ENCODE measurements at regions not wholly inside any gene's neighbourhood (a gene's known extent, or its start where the extent isn't known, plus 50 kb on each side); places are given as distances from the start of the nearest gene placed in this dataset.

DNA sequence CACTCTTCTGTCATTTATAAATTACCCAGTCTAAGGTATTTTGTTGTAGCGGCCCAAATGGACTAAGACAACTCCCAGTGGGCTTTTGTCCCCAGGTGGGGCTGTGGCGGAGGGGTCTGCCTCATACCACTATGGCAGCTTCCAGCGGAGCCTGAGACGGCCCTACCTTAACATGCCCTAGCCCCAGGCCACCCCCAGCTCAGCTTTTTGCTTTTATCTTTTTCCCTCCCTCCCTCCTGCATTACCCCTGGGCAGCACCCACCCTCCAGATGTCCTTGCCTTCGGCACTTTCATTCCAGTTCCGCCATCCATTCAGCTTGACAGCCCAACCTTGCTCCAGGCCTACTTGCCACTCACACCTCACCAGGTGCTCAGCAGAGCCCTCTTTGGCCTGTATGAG is 307.3 kb downstream of the PTPRU start:
- no peak overlapping the region for H3K4me3 ChIP-seq (ENCODE audit: low read depth, low read length)

DNA sequence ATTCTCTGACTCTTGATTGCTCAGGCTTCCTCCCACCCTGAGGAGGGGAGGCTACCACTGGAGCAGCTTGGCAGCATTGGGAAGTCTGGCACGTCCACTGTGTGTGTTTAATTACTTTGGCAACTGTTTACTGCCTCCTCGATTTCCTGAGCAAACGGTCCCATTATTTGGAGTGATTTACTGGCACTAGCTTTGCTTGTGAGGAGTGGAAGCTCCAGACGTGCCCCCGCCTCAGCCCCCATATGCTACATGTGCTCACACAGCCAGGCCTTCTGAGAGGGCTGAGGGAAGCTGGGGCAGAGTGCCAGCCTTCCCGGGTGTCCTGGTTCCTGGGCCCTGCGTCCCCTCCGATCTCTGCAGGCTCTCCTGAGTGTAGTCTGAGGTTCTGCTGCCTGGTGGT is 306.2 kb downstream of the PTPRU start:
- no peak overlapping the region for H3K4me3 ChIP-seq (ENCODE audit: low read depth, low read length)

DNA sequence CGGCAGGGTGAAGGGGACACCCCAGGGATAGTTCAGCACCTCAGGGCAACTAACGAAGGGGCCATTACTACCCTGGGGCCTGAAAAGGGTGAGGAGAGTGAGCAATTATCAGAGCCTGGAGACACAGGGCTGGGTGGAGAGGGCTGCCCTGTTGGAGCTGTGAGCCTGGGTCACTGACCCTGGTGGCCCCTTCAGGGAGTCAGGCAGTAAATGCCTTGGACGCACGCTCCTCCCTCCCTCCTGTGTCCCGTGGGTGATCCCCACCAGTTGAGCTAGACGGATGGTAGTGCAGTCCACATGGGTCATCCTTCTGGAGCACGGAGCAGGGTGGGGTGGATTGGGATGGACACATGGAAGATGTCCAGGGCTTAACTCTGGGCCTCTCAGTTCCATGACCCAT is 305.3 kb downstream of the PTPRU start:
- no peak overlapping the region for H3K4me3 ChIP-seq (ENCODE audit: low read depth, low read length)

GRCh38 chr1:29540801-29541357 is 304.6 kb downstream of the PTPRU start:
- H3K4me3 ChIP-seq (ENCODE audit: low read depth, low read length) = no peak overlapping the region

- no peak overlapping the region for H3K4me3 ChIP-seq (ENCODE audit: low read depth, low read length)
Measured at GRCh38 chr1:29539971-29540370, 303.6 kb downstream of the PTPRU start.

- no peak overlapping the region for H3K4me3 ChIP-seq (ENCODE audit: low read depth, low read length)
Measured at GRCh38 chr1:29538586-29538985, 302.3 kb downstream of the PTPRU start.

GRCh38 chr1:29532751-29533150 is 296.4 kb downstream of the PTPRU start:
- H3K4me3 ChIP-seq (ENCODE audit: low read depth, low read length) = no peak overlapping the region

- no peak overlapping the region for H3K4me3 ChIP-seq (ENCODE audit: low read depth, low read length)
Measured at GRCh38 chr1:29532285-29532684, 296.0 kb downstream of the PTPRU start.

DNA sequence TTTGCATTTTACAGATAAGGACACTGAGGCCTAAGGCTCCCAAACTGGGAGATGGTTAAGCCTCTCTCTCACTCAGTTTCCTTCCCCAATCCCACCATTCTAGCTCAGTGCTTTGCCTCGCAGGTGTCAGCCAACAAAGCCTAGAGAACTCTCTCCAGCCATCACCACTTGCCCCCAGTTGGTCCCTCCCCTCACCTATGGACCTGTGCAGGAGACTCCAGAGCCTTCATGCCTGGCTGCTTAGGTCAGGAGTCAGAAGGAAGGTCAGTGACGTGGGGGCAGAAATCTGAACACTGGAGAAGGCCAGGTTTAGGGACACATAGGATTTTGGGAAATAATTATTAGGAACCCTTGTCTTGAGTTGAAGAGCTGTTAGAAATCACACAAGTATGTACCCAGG is 295.3 kb downstream of the PTPRU start:
- H3K4me3 ChIP-seq (ENCODE audit: low read depth, low read length) = no peak overlapping the region

DNA sequence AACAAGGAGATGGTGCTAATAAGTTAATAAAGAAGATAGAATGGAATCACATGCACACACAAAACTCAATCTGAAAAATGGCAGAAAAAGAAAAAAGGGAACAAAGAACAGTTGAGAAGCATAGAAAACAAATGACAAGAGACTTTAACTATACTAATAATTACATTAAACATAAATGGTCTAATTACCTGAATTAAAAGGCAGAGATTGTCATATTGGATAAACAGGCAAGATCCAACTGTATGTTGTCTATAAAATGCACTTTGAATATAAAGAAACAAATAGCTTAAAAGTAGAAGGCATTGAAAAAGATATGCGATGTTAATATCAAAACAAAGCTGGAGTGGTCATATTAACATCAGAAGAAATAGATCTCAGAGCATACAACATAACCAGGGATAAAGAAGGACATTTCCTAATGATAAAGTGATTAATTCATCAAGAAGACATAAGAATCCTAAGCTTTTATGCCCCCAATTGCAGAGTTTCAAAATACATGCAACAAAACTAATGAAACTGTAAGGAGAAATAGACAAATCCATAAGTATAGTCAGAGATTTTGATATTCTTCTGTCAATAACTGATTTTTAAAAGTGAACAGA is 293.5 kb downstream of the PTPRU start:
- H3K4me3 ChIP-seq (ENCODE audit: low read depth, low read length) = no peak overlapping the region

DNA sequence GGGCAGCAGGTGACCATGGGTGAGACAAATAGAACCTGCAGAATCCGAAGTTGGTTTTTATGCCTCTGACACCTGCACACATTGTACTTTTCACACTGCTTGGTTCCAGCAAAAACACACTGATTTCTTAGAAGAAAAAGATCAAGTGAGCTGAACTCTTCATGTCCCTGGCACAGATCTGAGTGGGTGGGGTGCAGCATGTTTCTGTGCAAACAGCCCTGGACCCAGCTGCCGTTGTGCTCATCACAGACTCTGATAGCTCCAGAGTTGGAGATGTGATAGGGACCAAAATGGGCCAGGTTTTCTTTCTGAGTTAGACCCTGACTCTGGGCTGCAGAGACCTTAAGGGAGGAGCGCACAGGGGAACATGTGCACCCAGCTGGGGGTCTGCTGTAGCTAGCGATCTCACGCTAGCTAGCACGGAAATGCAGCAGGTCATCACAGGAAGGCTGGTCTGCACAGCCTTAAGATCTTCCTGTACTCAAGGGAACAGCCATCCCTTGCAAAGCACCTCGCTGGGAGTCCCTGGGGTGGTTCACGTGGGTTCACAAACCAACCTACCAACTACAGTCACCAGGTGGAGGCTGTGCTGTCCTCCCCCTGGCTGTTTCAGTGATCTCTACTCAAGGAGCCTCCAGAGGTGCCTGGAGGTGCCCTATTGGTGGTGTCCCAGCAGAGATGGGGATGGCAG is 291.1 kb downstream of the PTPRU start:
- H3K4me3 ChIP-seq (ENCODE audit: low read depth, low read length) = no peak overlapping the region

DNA sequence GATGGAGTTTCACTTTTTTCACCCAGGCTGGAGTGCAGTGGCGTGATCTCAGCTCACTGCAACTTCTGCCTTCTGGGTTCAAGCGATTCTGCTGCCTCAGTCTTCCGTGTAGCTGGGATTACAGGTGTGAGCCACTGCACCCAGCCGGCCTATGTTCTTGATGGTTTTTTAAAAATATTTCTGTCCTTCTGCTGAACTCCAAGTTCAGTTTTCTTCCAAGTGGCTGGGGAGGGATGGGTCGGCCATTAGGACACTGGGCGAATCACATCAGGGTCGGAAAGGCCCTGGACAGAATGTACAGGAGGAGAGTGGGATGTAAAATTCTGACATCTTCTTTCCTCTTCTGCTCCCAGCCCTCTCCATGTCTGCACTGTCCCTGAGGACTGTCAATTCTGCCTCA is 289.6 kb downstream of the PTPRU start:
- no peak overlapping the region for H3K4me3 ChIP-seq (ENCODE audit: low read depth, low read length)

DNA sequence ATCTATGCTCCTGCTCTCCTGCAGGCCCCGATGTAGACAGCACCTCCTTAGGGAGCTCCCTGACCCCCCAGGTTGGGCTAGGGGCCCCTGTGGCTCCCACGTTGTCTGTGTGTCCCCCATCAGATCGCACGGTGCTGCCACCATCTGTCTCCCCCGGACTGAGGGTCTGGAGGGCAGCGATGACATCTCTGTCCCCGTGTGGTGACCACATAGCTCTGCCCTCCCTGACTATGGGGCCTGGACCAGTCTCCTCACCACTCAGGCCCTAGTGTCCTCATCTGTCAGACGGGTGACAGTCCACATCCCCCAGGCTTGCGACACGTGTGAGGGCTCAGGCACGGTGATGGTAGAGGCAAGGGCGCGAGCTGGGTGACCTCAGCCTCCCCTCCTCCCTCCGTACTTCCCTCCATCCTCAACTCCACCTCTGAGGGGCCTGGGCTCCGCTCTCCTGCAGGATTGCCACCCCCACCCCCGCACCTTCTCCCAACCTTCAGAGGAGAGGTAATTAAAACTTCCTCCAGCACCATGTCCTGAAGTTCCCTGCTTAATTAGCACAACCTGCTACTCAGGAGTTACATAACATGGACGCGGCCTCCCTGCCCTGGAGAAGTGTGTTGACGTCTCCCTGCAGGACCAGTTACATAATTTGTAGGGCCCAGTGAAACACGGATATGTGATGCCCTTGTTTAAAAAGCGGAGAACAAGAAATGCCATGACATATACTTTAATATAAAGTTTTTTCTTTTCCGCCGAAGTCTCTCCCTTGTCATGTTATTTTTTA is 288.2 kb downstream of the PTPRU start:
- no peak overlapping the region for H3K4me3 ChIP-seq (ENCODE audit: low read depth, low read length)

- no peak overlapping the region for H3K4me3 ChIP-seq (ENCODE audit: low read depth, low read length)
Measured at GRCh38 chr1:29523576-29523975, 287.3 kb downstream of the PTPRU start.

GRCh38 chr1:29523136-29523535 is 286.8 kb downstream of the PTPRU start:
- H3K4me3 ChIP-seq (ENCODE audit: low read depth, low read length) = no peak overlapping the region

DNA sequence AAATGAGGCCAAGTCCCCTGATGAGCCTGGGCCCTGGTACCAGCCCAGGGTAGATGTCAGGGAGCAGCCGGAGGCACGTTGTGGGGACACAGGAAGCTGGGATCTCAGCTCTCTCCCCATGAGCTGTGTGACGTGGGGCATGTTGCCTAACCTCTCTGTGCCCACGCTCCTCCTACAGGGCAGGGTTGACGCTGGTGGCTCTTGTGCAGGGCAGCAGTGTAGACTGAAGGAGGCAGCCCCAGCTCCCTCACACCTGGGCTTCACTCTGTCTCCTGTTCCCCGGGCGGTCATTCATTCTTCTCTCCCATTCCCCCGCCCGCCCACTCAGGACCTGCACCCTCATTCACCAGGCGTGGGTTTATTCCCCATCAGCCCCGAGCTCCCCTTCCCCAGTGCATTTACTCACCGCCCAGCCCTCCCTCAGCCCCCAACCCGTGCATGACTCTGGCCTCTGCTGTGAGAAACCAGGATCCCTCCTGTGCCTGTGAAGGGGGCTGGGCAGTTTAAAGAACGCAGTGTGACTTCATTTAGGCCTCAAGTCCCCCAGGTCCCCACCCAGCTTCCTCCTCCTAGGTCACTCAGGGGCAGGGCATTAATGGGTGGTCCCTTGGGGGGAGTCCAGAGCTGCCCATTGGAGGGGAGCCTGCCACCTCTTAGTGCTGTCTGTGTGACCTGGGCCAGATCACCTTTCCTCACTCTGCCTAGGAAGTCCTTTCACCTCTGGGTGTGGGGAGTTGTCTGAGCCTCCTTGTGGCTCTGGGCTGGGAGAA is 285.7 kb downstream of the PTPRU start:
- H3K4me3 ChIP-seq (ENCODE audit: low read depth, low read length) = no peak overlapping the region

DNA sequence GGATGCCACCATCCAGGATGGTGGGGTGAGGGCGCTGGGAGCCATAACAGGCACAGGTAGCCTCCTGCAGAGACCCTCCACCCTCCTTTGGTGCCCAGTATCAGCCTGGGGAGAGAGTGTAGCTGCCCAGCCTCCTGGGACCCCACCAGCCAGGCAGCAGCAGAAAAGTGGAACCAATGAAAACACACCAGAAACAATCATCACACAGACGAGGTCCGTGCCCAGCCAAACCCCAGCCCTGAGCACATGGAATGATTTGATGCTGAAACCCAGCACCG is 285.1 kb downstream of the PTPRU start:
- no peak overlapping the region for H3K4me3 ChIP-seq (ENCODE audit: low read depth, low read length)

DNA sequence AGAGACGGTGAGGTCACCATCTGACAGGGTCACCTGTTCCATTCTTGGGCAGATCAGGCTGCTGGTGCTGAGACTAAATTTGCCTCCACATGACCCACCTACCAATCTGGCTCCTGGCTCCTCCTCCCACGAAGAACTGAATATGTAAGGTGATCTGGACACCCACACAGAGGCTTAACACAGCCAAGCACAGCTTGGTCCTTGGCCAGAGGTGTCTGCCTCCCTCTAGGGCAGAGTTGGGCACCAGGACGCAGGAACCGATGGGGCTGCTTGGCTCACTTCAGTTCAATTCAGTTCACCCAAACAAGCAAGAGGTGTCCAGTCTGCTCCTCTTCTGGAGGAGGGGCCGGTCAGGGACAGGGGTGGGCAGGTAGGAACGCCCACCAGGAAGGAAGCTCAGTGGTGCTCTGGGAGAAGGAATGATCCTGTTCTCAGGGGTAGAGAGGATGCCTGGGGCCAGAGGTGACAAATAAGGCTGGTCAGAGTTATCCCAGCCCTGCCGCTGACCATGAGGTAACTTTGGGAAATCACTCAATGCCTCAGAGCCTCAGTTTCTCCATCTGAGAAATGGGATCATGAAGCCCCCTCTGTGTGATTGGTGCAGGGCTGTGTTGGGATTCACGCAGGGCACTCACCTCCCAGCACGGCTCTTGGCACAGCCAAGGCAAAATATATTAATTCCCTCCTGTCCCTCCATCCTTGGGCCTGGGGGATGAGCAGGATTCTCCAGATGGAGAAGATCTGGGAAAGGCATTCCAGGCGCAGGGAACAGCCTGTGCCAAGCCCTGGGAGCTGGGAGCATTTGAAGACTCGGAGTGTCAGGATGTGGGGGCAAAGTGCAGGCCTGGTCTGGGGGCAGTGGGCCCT is 284.5 kb downstream of the PTPRU start:
- no peak overlapping the region for H3K4me3 ChIP-seq (ENCODE audit: low read depth, low read length)

DNA sequence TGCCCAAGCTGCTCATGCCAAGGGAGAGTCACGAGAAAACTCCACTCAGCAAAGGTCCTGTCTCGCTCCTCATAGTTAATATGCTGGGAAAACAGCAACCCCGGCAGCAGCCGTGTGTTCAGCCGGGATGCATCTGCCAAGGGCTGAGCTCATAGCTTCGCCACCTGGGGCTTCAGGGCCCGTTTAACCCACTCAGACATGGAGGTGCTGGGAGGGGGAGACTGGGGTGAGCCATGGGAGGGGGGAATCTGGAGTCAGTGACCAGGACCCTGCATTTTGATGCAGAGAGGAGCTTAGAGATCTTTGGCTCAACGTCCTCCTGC is 283.4 kb downstream of the PTPRU start:
- H3K4me3 ChIP-seq (ENCODE audit: low read depth, low read length) = no peak overlapping the region

DNA sequence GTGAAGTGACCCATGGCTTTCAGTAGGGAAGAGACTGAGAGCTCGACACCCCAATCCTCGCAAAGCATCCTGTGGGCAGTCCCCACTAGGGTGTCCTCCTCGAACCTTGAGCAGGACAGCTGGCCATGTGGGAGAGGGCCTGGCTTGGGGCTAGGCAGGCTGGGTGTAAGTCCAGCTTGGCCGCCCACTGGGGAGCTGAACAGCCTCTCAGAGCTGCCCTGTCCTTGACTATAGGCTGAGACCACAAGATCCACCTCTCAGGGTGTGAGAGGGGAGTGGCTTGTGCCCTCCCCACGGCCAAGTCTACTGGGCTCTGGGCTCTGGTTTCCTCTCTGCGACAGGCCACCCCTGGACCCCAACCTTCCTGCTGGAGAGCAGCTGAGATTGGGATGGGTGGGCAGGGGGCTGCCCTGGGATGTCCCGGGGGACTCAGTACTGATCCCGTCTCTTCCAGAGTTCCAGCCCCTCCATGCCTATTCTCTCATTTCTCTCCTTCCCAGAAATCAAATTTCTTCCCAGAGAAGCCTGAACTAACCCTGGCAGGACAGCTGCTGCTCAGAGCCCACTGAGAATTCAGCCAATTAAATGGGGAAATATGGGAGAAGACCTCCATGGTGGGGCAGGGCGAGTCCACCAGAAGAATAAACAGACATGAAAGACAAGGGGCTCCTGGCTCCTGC is 282.9 kb downstream of the PTPRU start:
- no peak overlapping the region for H3K4me3 ChIP-seq (ENCODE audit: low read depth, low read length)

Data from iPS-11a (cell line).